Keratinocyte (primary cell): ENCODE measurements at regions not wholly inside any gene's neighbourhood (a gene's known extent, or its start where the extent isn't known, plus 50 kb on each side); places are given as distances from the start of the nearest gene placed in this dataset.

Experiments
- DNase-seq: peaks from one replicate; pipeline ENCODE4 v3.0.0-alpha.2; 2011; ENCODE audit warnings: low read depth, missing footprints, low spot score
- FAIRE-seq: peaks from 2 replicates; lab custom pipeline; 2011; peaks lifted over from hg19 to GRCh38; lab: Jason Lieb, UNC
- H2AFZ ChIP-seq: 2 replicates; pipeline ENCODE4 v1.6.0; 2012; ENCODE audit warnings: low read length, control low read depth, inconsistent platforms; ENCODE audit not compliant: control insufficient read depth
- H3K27ac ChIP-seq: 2 replicates; pipeline ENCODE4 v1.5.1; 2011; ENCODE audit warnings: low read length; ENCODE audit not compliant: control insufficient read depth, insufficient read depth
- H3K27me3 ChIP-seq: 3 replicates; pipeline ENCODE4 v1.6.0; 2011; ENCODE audit warnings: low read length; ENCODE audit not compliant: control insufficient read depth, insufficient read depth; ENCODE audit errors: extremely low read depth
- H3K36me3 ChIP-seq, 2 experiments: 2 replicates in 1 of 2; 3 replicates in 1 of 2; pipeline ENCODE4 v1.5.1; 2011; ENCODE audit warnings: low read length in 2 of 2, mild to moderate bottlenecking in 1 of 2; ENCODE audit not compliant: control insufficient read depth in 2 of 2, insufficient read depth in 2 of 2; ENCODE audit errors: extremely low read depth in 1 of 2
- H3K4me1 ChIP-seq: 3 replicates; pipeline ENCODE4 v1.5.1; 2011; ENCODE audit warnings: low read length; ENCODE audit not compliant: control insufficient read depth, insufficient read depth; ENCODE audit errors: extremely low read depth
- H3K4me2 ChIP-seq: 3 replicates; pipeline ENCODE4 v1.6.0; 2011; ENCODE audit warnings: low read depth, low read length; ENCODE audit not compliant: control insufficient read depth, insufficient read depth; ENCODE audit errors: extremely low read depth
- H3K4me3 ChIP-seq, 3 experiments: fragments of 200-600 bp in 1 of 3; sonication (generic) in 1 of 3; 2 replicates in 2 of 3; 3 replicates in 1 of 3; pipeline ENCODE4 v1.5.1; 2011 to 2016; ENCODE audit warnings: low read length in 3 of 3, mild to moderate bottlenecking in 3 of 3, control low read depth in 2 of 3, inconsistent platforms in 1 of 3, low read depth in 1 of 3, mixed read lengths in 1 of 3, mixed run types in 1 of 3, moderate library complexity in 1 of 3; ENCODE audit not compliant: control insufficient read depth in 2 of 3, insufficient read depth in 2 of 3; ENCODE audit errors: extremely low read depth in 1 of 3
- H3K79me2 ChIP-seq: 2 replicates; pipeline ENCODE4 v1.6.0; 2012; ENCODE audit warnings: low read length; ENCODE audit not compliant: control insufficient read depth, insufficient read depth
- H3K9ac ChIP-seq: 3 replicates; pipeline ENCODE4 v1.6.0; 2011; ENCODE audit warnings: low read length; ENCODE audit not compliant: control insufficient read depth, insufficient read depth; ENCODE audit errors: extremely low read depth
- H3K9me1 ChIP-seq: 3 replicates; pipeline ENCODE4 v1.6.0; 2011; ENCODE audit warnings: low read length; ENCODE audit not compliant: control insufficient read depth, insufficient read depth; ENCODE audit errors: extremely low read depth
- H3K9me3 ChIP-seq: 2 replicates; pipeline ENCODE4 v1.5.1; 2012; ENCODE audit warnings: low read depth, low read length; ENCODE audit not compliant: control insufficient read depth
- H4K20me1 ChIP-seq: 3 replicates; pipeline ENCODE4 v1.6.0; 2011; ENCODE audit warnings: low read length; ENCODE audit not compliant: control insufficient read depth, insufficient read depth; ENCODE audit errors: extremely low read depth
- CTCF ChIP-seq, 3 experiments: IDR thresholded peaks in 1 of 3; conservative IDR thresholded peaks in 1 of 3; optimal IDR thresholded peaks in 1 of 3; 2 replicates in 2 of 3; 3 replicates in 1 of 3; pipeline versions ENCODE3 to v1.5.1; 2011; ENCODE audit warnings: low read length in 3 of 3, mild to moderate bottlenecking in 3 of 3, moderate library complexity in 2 of 3, control low read depth in 1 of 3, inconsistent platforms in 1 of 3; ENCODE audit not compliant: insufficient read depth in 2 of 3; ENCODE audit errors: extremely low read depth in 1 of 3
- EZH2 ChIP-seq: IDR thresholded peaks from one replicate; pipeline ENCODE4 v1.6.1; 2012; ENCODE audit warnings: inconsistent platforms, mild to moderate bottlenecking, low read length, moderate library complexity
- dilution Hi-C: fragments of 300-500 bp; cut with MboI; formaldehyde crosslinking; loops from one replicate; pipeline ENCODE4 v1.7.0; 2020; ENCODE audit warnings: low sequenced_read_pairs; ENCODE audit not compliant: extremely low pct_ligation_motif_present

GRCh38 chr9:543478-543877 is 298.0 kb upstream of the DMRT1 start:
- Histone ChIP-seq H3K4me1 (peaks cover 10% of the 10 kb centered on the region), H3K27ac (no peak overlapping the region), H3K4me3 (no peak overlapping the region), H3K36me3 (peaks cover 0 to 9% of the 10 kb centered on the region in 2 experiments), H4K20me1 (no peaks in the 10 kb centered on the region), H3K9me1 (no peaks in the 10 kb centered on the region), H3K79me2 (peaks cover 33% of the 10 kb centered on the region), H3K4me2 (no peak overlapping the region), H3K9me3 (no peaks in the 10 kb centered on the region), H2AFZ (no peak overlapping the region), H3K9ac (no peak overlapping the region), H3K27me3 (no peaks in the 10 kb centered on the region)
- FAIRE-seq (no peak), DNase-seq (no peak)
- dilution Hi-C loops: no loop called here
- no peak for TF ChIP-seq CTCF (optimal IDR thresholded peaks at IDR 0.05 in 1 of 3, IDR thresholded peaks at IDR 0.05 in 1 of 3, conservative IDR thresholded peaks at IDR 0.05 in 1 of 3; ENCODE audit: extremely low read depth in 1 of 3, insufficient read depth in 2 of 3, low read length in 3 of 3)
- no peak for TF ChIP-seq EZH2

- no peak overlapping the region for H3K9ac ChIP-seq
- dilution Hi-C loops: no loop called here
- peaks cover 5 to 6% of the 10 kb centered on the region in 2 experiments for H3K36me3 ChIP-seq
- no peak overlapping the region for H3K4me3 ChIP-seq
- no peaks in the 10 kb centered on the region for H4K20me1 ChIP-seq
- H3K9me3 ChIP-seq: no peaks in the 10 kb centered on the region
- H3K27ac ChIP-seq: no peak overlapping the region
- H3K4me1 ChIP-seq: peaks cover 10% of the 10 kb centered on the region
- no peak for TF ChIP-seq CTCF (optimal IDR thresholded peaks at IDR 0.05 in 1 of 3, IDR thresholded peaks at IDR 0.05 in 1 of 3, conservative IDR thresholded peaks at IDR 0.05 in 1 of 3; ENCODE audit: extremely low read depth in 1 of 3, insufficient read depth in 2 of 3, low read length in 3 of 3)
- no peak for TF ChIP-seq EZH2
- no peak overlapping the region for H3K4me2 ChIP-seq
- no peaks in the 10 kb centered on the region for H3K9me1 ChIP-seq
- H2AFZ ChIP-seq: no peak overlapping the region
- DNase-seq (no peak), FAIRE-seq (peak; percentile 53)
- H3K79me2 ChIP-seq: peaks cover 24% of the 10 kb centered on the region
- no peaks in the 10 kb centered on the region for H3K27me3 ChIP-seq
Observed at GRCh38 chr9:545480-545879, 296.0 kb upstream of the DMRT1 start.
